ENCODE measurements at regions not wholly inside any gene's neighbourhood (a gene's known extent, or its start where the extent isn't known, plus 50 kb on each side); places are given as distances from the start of the nearest gene placed in this dataset.

GRCh38 chr2:2993172-2993692 is 384.4 kb downstream of the EIPR1 start:
- DNase-seq (ENCODE audit: low read depth in 3 of 3): no peak

- DNase-seq (ENCODE audit: low read depth in 3 of 3): no peak
Observed at GRCh38 chr2:2992634-2993033, 385.0 kb downstream of the EIPR1 start.

GRCh38 chr2:2985020-2985419 is 392.6 kb downstream of the EIPR1 start:
- DNase-seq (ENCODE audit: low read depth in 3 of 3): no peak

- DNase-seq (ENCODE audit: low read depth in 3 of 3): no peak
Observed at GRCh38 chr2:2981000-2981399, 396.6 kb downstream of the EIPR1 start.

GRCh38 chr2:2974982-2975381 is 402.6 kb downstream of the EIPR1 start:
- DNase-seq (ENCODE audit: low read depth in 3 of 3): no peak

- no peak for DNase-seq (ENCODE audit: low read depth in 3 of 3)
Observed at GRCh38 chr2:2960441-2961133, 417.0 kb downstream of the EIPR1 start.

- DNase-seq (ENCODE audit: low read depth in 3 of 3): no peak
Observed at GRCh38 chr2:2950403-2950952, 427.1 kb downstream of the EIPR1 start.

GRCh38 chr2:2947406-2947805 is 430.2 kb downstream of the EIPR1 start:
- DNase-seq (ENCODE audit: low read depth in 3 of 3): no peak

- DNase-seq (ENCODE audit: low read depth in 3 of 3): no peak
Observed at GRCh38 chr2:2942906-2943305, 434.7 kb downstream of the EIPR1 start.

- no peak for DNase-seq (ENCODE audit: low read depth in 3 of 3)
Observed at GRCh38 chr2:2942225-2942624, 435.4 kb downstream of the EIPR1 start.

- DNase-seq (ENCODE audit: low read depth in 3 of 3): no peak
Observed at GRCh38 chr2:2941205-2941604, 436.4 kb downstream of the EIPR1 start.

- no peak for DNase-seq (ENCODE audit: low read depth in 3 of 3)
Observed at GRCh38 chr2:2940702-2941101, 436.9 kb downstream of the EIPR1 start.

- DNase-seq (ENCODE audit: low read depth in 3 of 3): no peak
Observed at GRCh38 chr2:2940061-2940460, 437.6 kb downstream of the EIPR1 start.

GRCh38 chr2:2939078-2939795 is 438.4 kb downstream of the EIPR1 start:
- DNase-seq (ENCODE audit: low read depth in 3 of 3): no peak

- no peak for DNase-seq (ENCODE audit: low read depth in 3 of 3)
Observed at GRCh38 chr2:2938481-2938880, 439.1 kb downstream of the EIPR1 start.

GRCh38 chr2:2935445-2936149 is 442.0 kb downstream of the EIPR1 start:
- DNase-seq (ENCODE audit: low read depth in 3 of 3): no peak

GRCh38 chr2:2933426-2933825 is 444.2 kb downstream of the EIPR1 start:
- no peak for DNase-seq (ENCODE audit: low read depth in 3 of 3)

- DNase-seq (ENCODE audit: low read depth in 3 of 3): no peak
Observed at GRCh38 chr2:2932692-2933305, 444.8 kb downstream of the EIPR1 start.

GRCh38 chr2:2932189-2932588 is 445.4 kb downstream of the EIPR1 start:
- DNase-seq (ENCODE audit: low read depth in 3 of 3): no peak

GRCh38 chr2:2931318-2932075 is 446.1 kb downstream of the EIPR1 start:
- DNase-seq (ENCODE audit: low read depth in 3 of 3): no peak

- no peak for DNase-seq (ENCODE audit: low read depth in 3 of 3)
Observed at GRCh38 chr2:2930841-2931240, 446.8 kb downstream of the EIPR1 start.
